ENCODE measurements at regions not wholly inside any gene's neighbourhood (a gene's known extent, or its start where the extent isn't known, plus 50 kb on each side); places are given as distances from the start of the nearest gene placed in this dataset.

GRCh38 chrX:39439906-39440798, 638.9 kb downstream of the MID1IP1 start:
- H3K9me3 ChIP-seq (ENCODE audit: low read length): no peaks in the 10 kb centered on the region
- H3K27me3 ChIP-seq (ENCODE audit: low read length): no peaks in the 10 kb centered on the region
- no peak for TF ChIP-seq EZH2 (IDR thresholded peaks at IDR 0.05; ENCODE audit: low read length, unreplicated experiment)
- no peak for TF ChIP-seq CTCF (conservative IDR thresholded peaks at IDR 0.05; ENCODE audit: low read depth, low read length)
- no peak for TF ChIP-seq EZH2phosphoT487 (IDR thresholded peaks at IDR 0.05; ENCODE audit: borderline replicate concordance, low read length)
- no peaks in the 10 kb centered on the region for H3K9me2 ChIP-seq (replicated peaks; ENCODE audit: low read length)
- no peak overlapping the region for H3K27ac ChIP-seq (ENCODE audit: low read length)
- no peaks in the 10 kb centered on the region for H3F3A ChIP-seq (ENCODE audit: low read length, unreplicated experiment)
- H2AFZ ChIP-seq (ENCODE audit: low read length): no peak overlapping the region
- H3K36me3 ChIP-seq (ENCODE audit: low read depth, low read length): no peaks in the 10 kb centered on the region
- H3K4me1 ChIP-seq (ENCODE audit: insufficient read depth, low read length): no peaks in the 10 kb centered on the region
- ChIA-PET POLR2A (ENCODE audit: unreplicated experiment) (no interaction called here), CTCF (no interaction called here)
- H3K4me2 ChIP-seq (ENCODE audit: low read length): no peak overlapping the region
- no peaks in the 10 kb centered on the region for H3K79me2 ChIP-seq (ENCODE audit: low read length)
- DNase-seq: no peak
- ATAC-seq: no peak
- H3K4me3 ChIP-seq (ENCODE audit: low read length): no peak overlapping the region
- no peak overlapping the region for H3K9ac ChIP-seq (ENCODE audit: low read length)
- no TSS peak for BruUV-seq (replicated peaks)
- no peaks in the 10 kb centered on the region for H4K20me1 ChIP-seq (ENCODE audit: low read length)
- intact Hi-C loops (cut with micrococcal nuclease): no loop called here

GRCh38 chrX:39440799-39441284, 639.6 kb downstream of the MID1IP1 start:
- Histone ChIP-seq H3K4me1 (ENCODE audit: insufficient read depth, low read length) (no peaks in the 10 kb centered on the region), H3K4me3 (ENCODE audit: low read length) (no peak overlapping the region), H3K27ac (ENCODE audit: low read length) (no peak overlapping the region), H3F3A (ENCODE audit: low read length, unreplicated experiment) (no peaks in the 10 kb centered on the region), H4K20me1 (ENCODE audit: low read length) (no peaks in the 10 kb centered on the region), H2AFZ (ENCODE audit: low read length) (no peak overlapping the region), H3K9ac (ENCODE audit: low read length) (no peak overlapping the region), H3K27me3 (ENCODE audit: low read length) (no peaks in the 10 kb centered on the region), H3K79me2 (ENCODE audit: low read length) (no peaks in the 10 kb centered on the region), H3K36me3 (ENCODE audit: low read depth, low read length) (no peaks in the 10 kb centered on the region), H3K9me3 (ENCODE audit: low read length) (no peaks in the 10 kb centered on the region), H3K9me2 (replicated peaks; ENCODE audit: low read length) (no peaks in the 10 kb centered on the region), H3K4me2 (ENCODE audit: low read length) (no peak overlapping the region)
- CTCF ChIA-PET: no interaction called here
- BruUV-seq (replicated peaks): no TSS peak
- TF ChIP-seq CTCF (conservative IDR thresholded peaks at IDR 0.05; ENCODE audit: low read depth, low read length) (no peak), EZH2phosphoT487 (IDR thresholded peaks at IDR 0.05; ENCODE audit: borderline replicate concordance, low read length) (no peak), EZH2 (IDR thresholded peaks at IDR 0.05; ENCODE audit: low read length, unreplicated experiment) (no peak)
- POLR2A ChIA-PET (ENCODE audit: unreplicated experiment): no interaction called here
- DNase-seq (no peak), ATAC-seq (no peak)
- intact Hi-C loops (cut with micrococcal nuclease): no loop called here

- DNase-seq (no peak), ATAC-seq (no peak)
- intact Hi-C loops (cut with micrococcal nuclease): no loop called here
- ChIA-PET POLR2A (ENCODE audit: unreplicated experiment) (no interaction called here), CTCF (no interaction called here)
- TF ChIP-seq EZH2phosphoT487 (IDR thresholded peaks at IDR 0.05; ENCODE audit: borderline replicate concordance, low read length) (no peak), CTCF (conservative IDR thresholded peaks at IDR 0.05; ENCODE audit: low read depth, low read length) (no peak), EZH2 (IDR thresholded peaks at IDR 0.05; ENCODE audit: low read length, unreplicated experiment) (no peak)
- no TSS peak for BruUV-seq (replicated peaks)
- Histone ChIP-seq H3F3A (ENCODE audit: low read length, unreplicated experiment) (no peaks in the 10 kb centered on the region), H4K20me1 (ENCODE audit: low read length) (no peaks in the 10 kb centered on the region), H3K4me3 (ENCODE audit: low read length) (no peak overlapping the region), H3K4me2 (ENCODE audit: low read length) (no peak overlapping the region), H3K27me3 (ENCODE audit: low read length) (no peaks in the 10 kb centered on the region), H2AFZ (ENCODE audit: low read length) (no peak overlapping the region), H3K27ac (ENCODE audit: low read length) (no peak overlapping the region), H3K9ac (ENCODE audit: low read length) (no peak overlapping the region), H3K4me1 (ENCODE audit: insufficient read depth, low read length) (no peaks in the 10 kb centered on the region), H3K36me3 (ENCODE audit: low read depth, low read length) (no peaks in the 10 kb centered on the region), H3K79me2 (ENCODE audit: low read length) (no peaks in the 10 kb centered on the region), H3K9me3 (ENCODE audit: low read length) (no peaks in the 10 kb centered on the region), H3K9me2 (replicated peaks; ENCODE audit: low read length) (no peaks in the 10 kb centered on the region)
These were observed 641.1 kb downstream of the MID1IP1 start for GRCh38 chrX:39442332-39442731.
